Activated naive CD8-positive, alpha-beta T cell (primary cell): ENCODE measurements at regions not wholly inside any gene's neighbourhood (a gene's known extent, or its start where the extent isn't known, plus 50 kb on each side); places are given as distances from the start of the nearest gene placed in this dataset.

ENCODE experiments used
- H3K27ac Mint-ChIP-seq: one replicate; pipeline ENCODE4 v1.8.0; 2021; ENCODE audit warnings: mixed read lengths
- H3K27me3 Mint-ChIP-seq: one replicate; pipeline ENCODE4 v1.8.0; 2021; ENCODE audit warnings: mixed read lengths
- H3K36me3 Mint-ChIP-seq: one replicate; pipeline ENCODE4 v1.8.0; 2021; ENCODE audit warnings: mixed read lengths
- H3K4me1 Mint-ChIP-seq: one replicate; pipeline ENCODE4 v1.8.0; 2021; ENCODE audit warnings: low read depth, mixed read lengths
- H3K4me3 Mint-ChIP-seq: one replicate; pipeline ENCODE4 v1.8.0; 2021; ENCODE audit warnings: mild to moderate bottlenecking, mixed read lengths
- H3K9me3 Mint-ChIP-seq: one replicate; pipeline ENCODE4 v1.8.0; 2021; ENCODE audit warnings: low read depth, mixed read lengths

DNA sequence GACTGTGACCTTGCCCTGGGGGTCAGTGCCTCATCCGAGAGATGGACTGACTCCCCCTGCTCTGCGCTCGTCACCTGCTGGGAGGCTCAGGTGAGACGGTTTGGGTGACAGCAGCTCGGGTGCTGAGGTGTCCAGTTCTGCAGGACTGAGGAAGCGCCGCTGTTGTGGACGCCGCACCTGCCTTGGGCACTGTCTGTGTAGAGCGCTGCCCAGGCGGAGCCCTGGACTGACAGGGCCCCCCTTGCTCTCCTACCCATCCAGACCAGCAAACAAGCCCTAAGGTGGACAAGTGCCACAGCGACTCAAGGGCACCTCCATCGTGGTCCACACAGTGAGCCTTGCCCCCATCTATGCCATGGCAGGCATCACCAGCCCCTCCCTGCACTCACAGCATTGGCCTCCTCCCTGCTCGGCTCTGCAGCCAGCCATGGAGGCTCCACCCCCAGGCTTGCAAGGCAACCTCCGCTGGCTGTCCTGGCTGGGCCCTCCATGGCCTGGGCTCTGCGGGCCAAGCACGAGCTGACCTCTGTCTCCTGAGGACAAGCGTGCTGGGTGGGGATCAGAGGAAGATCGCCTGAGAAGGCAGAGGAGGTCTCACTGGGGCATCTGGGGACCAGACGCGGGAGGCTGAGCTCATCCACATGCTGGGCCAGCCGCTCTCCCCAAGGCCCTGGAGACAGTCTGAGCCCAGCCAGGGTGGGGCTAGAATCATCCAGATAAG, 87.1 kb upstream of the COL5A1 start:
- no peaks in the 10 kb centered on the region for H3K36me3 Mint-ChIP-seq
- H3K4me3 Mint-ChIP-seq = no peak overlapping the region
- no peaks in the 10 kb centered on the region for H3K4me1 Mint-ChIP-seq
- H3K9me3 Mint-ChIP-seq = no peaks in the 10 kb centered on the region
- H3K27me3 Mint-ChIP-seq = peaks cover 10% of the 10 kb centered on the region
- no peak overlapping the region for H3K27ac Mint-ChIP-seq

DNA sequence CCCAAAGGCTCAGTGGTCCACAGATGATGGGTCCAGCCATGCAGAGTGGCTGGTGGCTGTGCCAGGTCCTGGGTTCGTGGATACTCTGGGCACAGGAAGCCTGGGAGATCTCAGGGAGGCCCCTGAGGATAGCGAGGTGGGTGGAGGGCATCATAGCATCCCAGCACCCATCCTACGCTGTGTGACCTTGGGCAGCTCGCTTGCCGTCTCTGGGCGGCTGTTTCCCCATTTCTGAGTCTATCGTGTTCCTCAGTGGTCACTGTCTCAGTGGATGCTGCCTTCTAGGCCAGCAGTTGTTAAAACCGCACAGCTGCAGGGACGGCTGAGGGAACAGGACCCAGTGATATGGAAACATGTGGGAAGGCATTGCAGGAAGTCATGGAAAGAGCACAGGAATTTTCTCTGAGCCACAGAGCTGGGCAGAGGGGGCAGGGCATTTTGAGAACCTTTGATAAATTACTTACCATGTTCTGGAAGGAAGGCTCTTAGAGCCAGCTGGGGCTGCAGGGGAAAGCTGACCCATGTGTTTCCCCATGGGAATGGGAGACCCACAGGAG, 86.4 kb upstream of the COL5A1 start:
- H3K4me1 Mint-ChIP-seq = peaks cover 1% of the 10 kb centered on the region
- H3K4me3 Mint-ChIP-seq = no peak overlapping the region
- no peaks in the 10 kb centered on the region for H3K9me3 Mint-ChIP-seq
- H3K27ac Mint-ChIP-seq = no peak overlapping the region
- no peaks in the 10 kb centered on the region for H3K36me3 Mint-ChIP-seq
- H3K27me3 Mint-ChIP-seq = peaks cover 10% of the 10 kb centered on the region

DNA sequence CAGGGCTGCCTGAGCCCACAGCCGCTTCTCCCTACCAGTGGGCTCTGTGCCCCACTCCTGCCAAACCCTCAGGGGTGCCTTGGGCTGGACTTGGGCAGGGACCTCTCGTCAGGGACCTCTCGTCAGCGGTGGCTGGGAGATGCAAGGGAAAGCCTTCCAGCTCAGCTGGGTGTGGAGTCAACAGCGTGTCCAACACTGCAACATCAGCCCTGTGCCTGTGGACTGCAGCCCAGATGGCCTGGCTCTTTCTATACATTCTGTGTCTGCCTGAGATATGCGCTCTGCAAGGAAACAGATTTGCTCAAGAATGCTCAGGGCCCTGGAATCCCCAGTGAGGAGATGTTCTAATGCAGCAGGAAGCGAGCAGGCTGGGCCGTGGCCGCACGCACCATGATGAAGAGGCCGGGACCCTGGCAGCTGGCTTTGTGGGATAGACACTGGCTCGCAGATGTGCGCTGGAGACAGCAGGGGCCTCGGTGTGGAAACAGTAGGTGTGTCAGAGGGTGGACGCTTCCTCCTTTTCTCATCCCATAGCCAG, 85.0 kb upstream of the COL5A1 start:
- Mint-ChIP-seq H3K9me3 (no peaks in the 10 kb centered on the region), H3K4me1 (peaks cover 3% of the 10 kb centered on the region), H3K4me3 (no peak overlapping the region), H3K36me3 (no peaks in the 10 kb centered on the region), H3K27me3 (peaks cover 6% of the 10 kb centered on the region), H3K27ac (no peak overlapping the region)

DNA sequence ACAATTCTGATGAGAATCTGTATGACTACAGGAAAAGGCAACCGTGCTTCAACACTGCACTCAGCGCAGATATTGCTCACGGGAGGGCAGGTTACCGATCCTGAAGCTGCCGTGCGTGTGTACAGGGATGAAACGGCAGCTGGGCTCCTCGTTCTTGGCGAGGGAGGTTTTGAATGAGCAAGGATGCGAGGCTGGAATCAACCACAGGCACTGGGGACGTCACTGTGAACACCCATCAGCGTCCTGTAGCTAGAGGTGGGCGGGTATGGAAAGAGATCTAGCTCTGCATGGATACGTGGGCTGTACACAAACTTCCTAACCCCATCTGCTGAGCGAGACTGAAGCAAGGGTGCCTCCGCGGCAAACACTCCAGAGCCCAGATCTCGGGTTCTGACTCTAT, 84.3 kb upstream of the COL5A1 start:
- no peaks in the 10 kb centered on the region for H3K36me3 Mint-ChIP-seq
- H3K4me3 Mint-ChIP-seq = no peak overlapping the region
- H3K9me3 Mint-ChIP-seq = no peaks in the 10 kb centered on the region
- peaks cover 5% of the 10 kb centered on the region for H3K27me3 Mint-ChIP-seq
- no peak overlapping the region for H3K27ac Mint-ChIP-seq
- H3K4me1 Mint-ChIP-seq = peaks cover 3% of the 10 kb centered on the region

DNA sequence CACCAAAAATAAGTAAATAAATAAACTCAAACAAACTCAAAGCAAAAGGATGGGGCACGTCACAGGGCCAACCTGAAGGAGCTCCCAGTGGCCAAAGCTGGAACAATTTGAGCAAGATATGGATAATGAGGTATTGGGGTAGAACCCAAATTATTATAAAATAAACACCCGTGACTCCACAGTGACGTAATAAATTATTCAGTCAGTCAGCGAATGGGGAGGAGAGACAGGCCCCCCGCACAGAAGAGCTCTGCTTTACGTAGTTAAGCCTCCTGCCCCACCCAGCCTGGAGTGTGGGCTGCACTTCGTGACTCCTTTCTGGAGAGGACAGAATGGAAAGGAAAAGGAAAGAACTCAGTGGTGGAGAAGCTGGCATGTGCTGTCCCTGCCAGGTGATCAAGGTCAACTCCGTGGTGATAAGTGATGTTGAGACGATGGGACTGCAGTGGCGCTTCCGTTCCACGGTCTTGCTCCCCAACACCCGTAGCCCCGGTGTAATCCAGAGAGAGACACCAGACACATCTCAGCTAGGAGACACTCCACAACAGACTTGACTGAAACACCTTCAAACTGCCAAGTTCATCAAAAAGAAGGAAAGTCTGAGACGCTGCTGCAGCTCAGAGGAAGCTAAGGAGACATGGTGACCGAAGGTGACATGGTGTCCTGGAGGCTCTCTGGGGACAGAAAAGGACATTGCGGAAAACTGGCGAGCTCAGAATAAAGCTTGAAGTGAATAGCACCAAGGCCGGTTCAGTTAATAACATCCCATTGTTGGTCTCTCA, 83.3 kb upstream of the COL5A1 start:
- no peaks in the 10 kb centered on the region for H3K36me3 Mint-ChIP-seq
- H3K27ac Mint-ChIP-seq = no peak overlapping the region
- no peak overlapping the region for H3K4me3 Mint-ChIP-seq
- H3K4me1 Mint-ChIP-seq = peaks cover 3% of the 10 kb centered on the region
- H3K9me3 Mint-ChIP-seq = no peaks in the 10 kb centered on the region
- peaks cover 5% of the 10 kb centered on the region for H3K27me3 Mint-ChIP-seq

DNA sequence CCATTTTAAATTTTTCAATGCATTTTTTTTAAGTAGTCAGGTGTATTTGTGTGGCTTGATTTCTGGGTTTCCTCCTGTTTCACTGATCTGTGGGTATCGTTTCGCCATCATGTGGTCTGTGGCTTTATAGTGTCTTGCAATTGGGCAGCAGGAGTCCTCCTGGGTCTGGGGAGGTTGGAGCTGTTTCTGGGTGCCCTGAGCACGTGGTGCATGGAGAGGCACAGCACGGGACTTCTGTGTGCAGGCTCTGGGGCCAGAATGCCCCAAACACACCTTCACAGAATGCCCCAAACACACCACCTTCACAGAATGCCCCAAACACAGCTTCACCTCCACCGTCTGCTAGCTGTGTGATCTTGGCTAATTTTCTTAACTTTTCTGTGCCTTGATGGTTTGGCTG, 82.6 kb upstream of the COL5A1 start:
- Mint-ChIP-seq H3K4me3 (no peak overlapping the region), H3K4me1 (peaks cover 3% of the 10 kb centered on the region), H3K36me3 (no peaks in the 10 kb centered on the region), H3K9me3 (no peaks in the 10 kb centered on the region), H3K27ac (no peak overlapping the region), H3K27me3 (peaks cover 5% of the 10 kb centered on the region)

DNA sequence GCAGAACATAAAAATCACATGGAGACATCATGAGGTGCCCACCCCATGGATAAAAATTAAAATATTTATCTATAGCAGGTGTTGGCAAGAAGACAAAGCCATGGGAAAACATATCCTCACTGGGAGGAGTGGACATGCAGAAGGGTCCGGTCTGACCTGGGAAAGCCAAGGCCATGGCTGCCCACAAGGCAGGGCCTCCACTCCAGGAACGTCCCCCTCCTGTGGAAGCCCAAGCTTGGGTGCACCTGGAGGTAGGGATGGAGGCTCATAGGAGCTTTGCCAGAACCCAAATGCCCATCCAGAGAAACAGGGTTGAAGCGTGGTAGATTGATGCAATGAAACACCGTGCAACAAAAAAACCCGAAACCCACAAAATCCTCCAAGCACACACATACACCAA, 81.4 kb upstream of the COL5A1 start:
- H3K9me3 Mint-ChIP-seq = no peaks in the 10 kb centered on the region
- no peak overlapping the region for H3K4me3 Mint-ChIP-seq
- H3K27ac Mint-ChIP-seq = no peak overlapping the region
- peaks cover 3% of the 10 kb centered on the region for H3K4me1 Mint-ChIP-seq
- peaks cover 5% of the 10 kb centered on the region for H3K27me3 Mint-ChIP-seq
- no peaks in the 10 kb centered on the region for H3K36me3 Mint-ChIP-seq

DNA sequence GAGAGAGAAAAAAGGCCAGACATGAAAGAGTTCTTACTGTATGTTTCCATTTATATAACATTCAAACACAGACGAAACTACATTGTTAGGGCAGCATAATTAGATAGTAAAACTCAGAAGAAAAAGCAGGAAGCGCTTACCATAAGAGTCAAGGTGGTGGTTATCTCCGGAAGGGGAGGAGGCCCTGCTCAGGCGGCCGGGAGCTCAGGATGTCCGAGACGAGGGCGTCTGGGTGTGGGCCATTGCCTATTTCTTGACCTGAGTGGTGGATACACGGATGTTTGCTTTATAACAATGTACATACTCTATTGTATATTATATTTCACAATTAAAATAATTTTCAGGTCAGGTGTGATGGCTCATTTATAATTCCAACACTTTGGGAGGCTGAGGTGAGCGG, 80.9 kb upstream of the COL5A1 start:
- Mint-ChIP-seq H3K27ac (no peak overlapping the region), H3K36me3 (no peaks in the 10 kb centered on the region), H3K27me3 (peaks cover 5% of the 10 kb centered on the region), H3K4me3 (no peak overlapping the region), H3K4me1 (peaks cover 3% of the 10 kb centered on the region), H3K9me3 (no peaks in the 10 kb centered on the region)

DNA sequence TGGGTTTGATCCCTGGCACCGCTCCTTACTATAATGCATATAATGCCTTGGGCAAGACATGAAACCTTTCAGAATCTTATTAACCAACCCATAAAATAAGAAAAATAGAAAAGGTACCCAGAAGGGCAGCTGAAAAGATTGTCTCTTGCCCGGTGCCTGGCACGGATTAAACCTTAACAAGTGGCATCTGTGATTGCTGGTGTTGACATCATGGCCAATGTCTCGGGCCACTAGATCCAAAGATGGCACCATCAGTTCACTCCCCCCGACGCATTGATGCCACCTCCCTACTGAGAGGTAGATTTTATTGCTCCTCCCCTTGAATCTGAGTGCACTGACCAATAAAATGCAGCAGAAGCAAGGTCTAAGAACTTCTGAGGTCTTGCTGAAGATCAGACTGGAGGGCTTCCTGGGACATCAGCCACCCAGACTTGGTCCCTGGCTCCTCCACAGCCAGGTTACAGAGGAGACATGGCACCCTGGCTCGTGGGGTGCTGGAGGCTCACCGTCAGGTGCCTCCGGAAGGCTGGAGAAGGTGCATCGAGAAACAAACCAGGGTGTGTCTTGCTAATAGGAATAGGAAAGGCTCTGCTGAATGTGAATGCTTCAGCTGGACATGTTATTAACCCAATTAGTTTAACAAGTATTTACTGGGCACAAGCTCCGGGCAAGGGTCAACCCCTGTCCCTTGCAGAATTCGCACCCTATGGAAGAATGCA, 80.0 kb upstream of the COL5A1 start:
- Mint-ChIP-seq H3K9me3 (no peaks in the 10 kb centered on the region), H3K27me3 (peaks cover 5% of the 10 kb centered on the region), H3K27ac (no peak overlapping the region), H3K36me3 (no peaks in the 10 kb centered on the region), H3K4me3 (no peak overlapping the region), H3K4me1 (peaks cover 3% of the 10 kb centered on the region)

DNA sequence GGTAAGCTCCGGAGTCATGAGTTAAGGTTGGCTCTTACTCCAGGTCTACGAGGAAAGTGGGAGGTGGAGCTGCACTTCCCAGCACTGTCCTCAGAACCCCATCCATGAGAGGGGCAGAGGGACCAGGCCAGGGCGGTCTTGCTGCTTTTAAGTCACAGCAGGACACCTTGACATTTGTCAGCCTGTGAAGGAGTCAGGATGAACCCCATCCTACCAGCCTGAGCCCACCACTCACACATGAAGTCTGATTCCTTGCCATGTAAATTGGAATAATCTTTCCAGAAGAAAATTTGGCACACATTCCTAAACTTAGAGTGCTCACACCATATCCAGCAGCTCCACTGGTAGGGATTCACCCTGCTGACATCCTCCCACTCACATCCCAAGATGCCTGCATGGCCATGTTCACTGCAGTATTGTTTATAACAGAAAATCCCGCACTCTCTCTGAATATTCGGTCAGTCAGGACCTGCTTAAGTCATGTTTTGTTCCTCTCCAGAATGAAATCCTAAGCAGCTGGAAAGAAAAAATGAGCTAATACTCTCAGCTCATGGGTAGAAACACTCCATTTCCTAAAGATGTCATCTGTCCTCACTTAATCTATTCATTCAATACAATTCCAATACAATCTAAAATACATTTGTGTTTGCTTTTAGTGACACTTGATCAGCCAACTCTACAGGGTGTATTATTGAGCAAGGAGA, 79.3 kb upstream of the COL5A1 start:
- H3K27ac Mint-ChIP-seq = no peak overlapping the region
- peaks cover 1% of the 10 kb centered on the region for H3K9me3 Mint-ChIP-seq
- H3K4me1 Mint-ChIP-seq = peaks cover 3% of the 10 kb centered on the region
- H3K4me3 Mint-ChIP-seq = no peak overlapping the region
- H3K36me3 Mint-ChIP-seq = no peaks in the 10 kb centered on the region
- peaks cover under 1% of the 10 kb centered on the region for H3K27me3 Mint-ChIP-seq

DNA sequence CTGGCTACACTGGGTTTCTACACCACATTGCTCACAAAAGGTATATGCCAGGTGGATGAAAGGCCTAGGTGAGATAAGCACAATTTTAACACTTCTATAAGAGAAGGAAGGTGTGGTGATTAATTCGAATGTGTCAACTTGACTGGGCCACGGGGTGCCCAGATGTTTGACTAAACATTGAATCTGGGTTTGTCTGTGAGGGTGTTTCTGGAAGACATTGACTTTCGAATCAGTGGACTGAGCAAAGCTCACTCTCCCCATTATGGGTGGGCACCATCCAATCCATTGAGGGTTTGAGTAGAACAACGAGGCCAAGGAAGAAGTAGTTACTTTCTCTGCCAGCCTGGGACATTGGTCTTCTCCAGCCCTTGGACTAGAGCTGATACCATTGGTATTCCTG, 78.2 kb upstream of the COL5A1 start:
- H3K9me3 Mint-ChIP-seq = peaks cover 4% of the 10 kb centered on the region
- no peaks in the 10 kb centered on the region for H3K27me3 Mint-ChIP-seq
- H3K4me3 Mint-ChIP-seq = no peak overlapping the region
- H3K36me3 Mint-ChIP-seq = no peaks in the 10 kb centered on the region
- no peak overlapping the region for H3K27ac Mint-ChIP-seq
- H3K4me1 Mint-ChIP-seq = peaks cover 3% of the 10 kb centered on the region

DNA sequence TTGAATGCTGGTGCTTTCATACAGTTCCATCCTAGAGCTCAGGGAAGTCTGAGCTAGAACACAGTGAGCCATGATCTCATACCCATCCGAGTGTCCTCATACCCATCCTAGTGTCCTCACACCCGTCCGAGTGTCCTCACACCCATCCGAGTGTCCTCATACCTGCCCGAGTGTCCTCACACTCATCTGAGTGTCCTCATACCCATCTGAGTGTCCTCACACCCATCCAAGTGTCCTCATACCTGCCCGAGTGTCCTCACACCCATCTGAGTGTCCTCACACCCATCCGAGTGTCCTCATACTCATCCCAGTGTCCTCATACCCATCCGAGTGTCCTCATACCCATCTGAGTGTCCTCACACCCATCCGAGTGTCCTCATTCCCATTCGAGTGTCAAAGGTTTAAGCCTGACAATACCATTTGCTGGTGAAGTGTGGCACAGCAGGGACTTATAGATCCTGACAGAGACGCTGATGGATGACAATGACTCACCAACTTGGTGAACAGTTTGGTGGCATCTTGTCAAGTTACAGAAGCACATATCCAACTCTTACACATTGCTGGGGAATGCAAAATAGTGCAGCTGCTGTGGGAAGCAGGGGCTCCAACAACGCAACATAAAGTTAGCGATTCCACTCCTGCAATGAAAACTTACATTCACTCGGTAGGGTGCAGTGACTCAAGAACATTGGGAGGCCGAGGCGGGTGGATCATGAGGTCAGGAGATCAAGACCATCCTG, 77.0 kb upstream of the COL5A1 start:
- Mint-ChIP-seq H3K27ac (no peak overlapping the region), H3K9me3 (peaks cover 4% of the 10 kb centered on the region), H3K4me3 (no peak overlapping the region)

DNA sequence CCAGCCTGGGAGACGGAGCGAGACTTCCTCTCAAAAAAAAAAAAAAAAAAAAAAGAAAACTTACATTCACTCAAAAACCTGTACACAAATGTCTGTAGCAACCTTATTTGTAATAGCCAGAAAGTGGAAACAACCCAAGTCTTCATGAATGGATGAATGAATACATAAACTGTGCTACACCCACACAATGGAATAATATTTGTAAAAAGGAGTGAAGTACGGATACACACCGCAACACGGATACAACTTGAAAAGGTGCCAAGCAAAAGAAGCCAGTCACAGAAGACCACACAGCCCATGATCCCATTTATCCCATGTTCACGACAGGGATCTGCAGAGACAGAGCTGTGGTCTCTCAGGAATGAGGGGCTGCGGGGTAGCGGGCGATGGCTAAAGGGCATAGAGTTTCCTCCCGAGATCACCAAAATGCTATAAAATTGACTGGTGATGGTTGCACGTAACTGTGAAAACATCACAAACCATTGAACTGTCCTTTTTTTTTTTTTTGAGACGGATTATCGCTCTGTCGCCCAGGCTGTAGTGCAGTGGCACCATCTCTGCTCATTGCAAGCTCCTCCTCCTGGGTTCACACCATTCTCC, 76.2 kb upstream of the COL5A1 start:
- peaks cover 1% of the 10 kb centered on the region for H3K4me1 Mint-ChIP-seq
- no peaks in the 10 kb centered on the region for H3K36me3 Mint-ChIP-seq
- no peak overlapping the region for H3K4me3 Mint-ChIP-seq
- H3K9me3 Mint-ChIP-seq = peaks cover 4% of the 10 kb centered on the region
- H3K27ac Mint-ChIP-seq = no peak overlapping the region
- no peaks in the 10 kb centered on the region for H3K27me3 Mint-ChIP-seq

More for the DNA sequence above, 77.0 kb upstream of the COL5A1 start:
- no peaks in the 10 kb centered on the region for H3K36me3 Mint-ChIP-seq
- H3K27me3 Mint-ChIP-seq = no peaks in the 10 kb centered on the region
- peaks cover 3% of the 10 kb centered on the region for H3K4me1 Mint-ChIP-seq
